Suprapubic skin (tissue), 4 donors: ENCODE measurements at regions not wholly inside any gene's neighbourhood (a gene's known extent, or its start where the extent isn't known, plus 50 kb on each side); places are given as distances from the start of the nearest gene placed in this dataset.

ENCODE experiments used
- CTCF ChIP-seq, 2 donors: fragments of 200-600 bp in 1 of 2; fragments of 450-650 bp in 1 of 2; sonication (generic) in 1 of 2; IDR thresholded peaks; one replicate each; pipeline ENCODE4 v1.5.1; 2016 to 2019; ENCODE audit warnings: antibody characterized with exemption in 2 of 2, mild to moderate bottlenecking in 1 of 2, moderate library complexity in 1 of 2
- POLR2A ChIP-seq, 2 donors: fragments of 450-650 bp; IDR thresholded peaks; one replicate each; pipeline ENCODE4 v1.6.1; 2017; ENCODE audit warnings: antibody characterized with exemption in 2 of 2, mild to moderate bottlenecking in 2 of 2, moderate library complexity in 2 of 2
- POLR2AphosphoS5 ChIP-seq, 3 donors: sonication (generic); formaldehyde crosslinking; IDR thresholded peaks; one replicate each; pipeline ENCODE4 v1.6.1; 2017; ENCODE audit warnings: antibody characterized with exemption in 3 of 3

- TF ChIP-seq CTCF (IDR thresholded peaks at IDR 0.05) (no peak), POLR2A (IDR thresholded peaks at IDR 0.05) (no peak), POLR2AphosphoS5 (IDR thresholded peaks at IDR 0.05) (no peak)
These were observed 250.1 kb upstream of the CDH20 start for GRCh38 chr18:61082976-61083630.
